Caco-2 (cell line): ENCODE measurements at regions not wholly inside any gene's neighbourhood (a gene's known extent, or its start where the extent isn't known, plus 50 kb on each side); places are given as distances from the start of the nearest gene placed in this dataset.

Source experiments
- BruUV-seq: library from RNA; stranded (reverse); fragments of 400-500 nt; replicated peaks from 2 replicates; lab custom pipeline; 2021; lab: Mats Ljungman, UMichigan
- CTCF ChIA-PET: fragments of 300-600 bp; sonication (Branson Sonifier 250); formaldehyde crosslinking; loops from one replicate; lab custom pipeline; 2022; ENCODE audit warnings: antibody characterized with exemption; lab: Charles Lee
- POLR2A ChIA-PET: fragments of 300-600 bp; sonication (Branson Sonifier 250); formaldehyde crosslinking; loops from one replicate; lab custom pipeline; 2022; ENCODE audit warnings: antibody characterized with exemption; lab: Charles Lee
- DNase-seq, 2 experiments: peaks; one replicate each; pipeline versions ENCODE4 v3.0.0 to v3.0.0-alpha.2; 2020 to 2022
- H3K27me3 ChIP-seq: replicated peaks from 2 replicates; pipeline ENCODE4 v1.6.0; 2011; ENCODE audit warnings: low read length; ENCODE audit not compliant: control insufficient read depth, insufficient read depth
- H3K36me3 ChIP-seq: 2 replicates; pipeline ENCODE4 v1.5.1; 2011; ENCODE audit warnings: low read length; ENCODE audit not compliant: control insufficient read depth, insufficient read depth
- H3K4me1 ChIP-seq: fragments of 250-450 bp; sonication (Bioruptor Pico); 2 replicates; pipeline ENCODE4 v1.5.1; 2020; ENCODE audit warnings: mild to moderate bottlenecking
- H3K4me3 ChIP-seq: 2 replicates; pipeline ENCODE4 v1.5.1; 2011; ENCODE audit warnings: low read depth, mild to moderate bottlenecking, control low read depth, low read length
- H3K9me3 ChIP-seq: fragments of 250-450 bp; sonication (Bioruptor Pico); 2 replicates; pipeline ENCODE4 v1.5.1; 2020; ENCODE audit warnings: mild to moderate bottlenecking, moderate library complexity
- H3K27ac Mint-ChIP-seq: one replicate; pipeline ENCODE4 v1.8.0; 2022; ENCODE audit warnings: mixed read lengths; ENCODE audit not compliant: unreplicated experiment
- H3K27me3 Mint-ChIP-seq: one replicate; pipeline ENCODE4 v1.8.0; 2022; ENCODE audit warnings: mixed read lengths; ENCODE audit not compliant: insufficient read depth, unreplicated experiment
- H3K36me3 Mint-ChIP-seq: one replicate; pipeline ENCODE4 v1.8.0; 2022; ENCODE audit warnings: mild to moderate bottlenecking, mixed read lengths; ENCODE audit not compliant: insufficient read depth, unreplicated experiment
- H3K4me1 Mint-ChIP-seq: one replicate; pipeline ENCODE4 v1.8.0; 2022; ENCODE audit warnings: low read depth, mixed read lengths; ENCODE audit not compliant: unreplicated experiment
- H3K4me3 Mint-ChIP-seq: one replicate; pipeline ENCODE4 v1.8.0; 2022; ENCODE audit warnings: mild to moderate bottlenecking, moderate library complexity, mixed read lengths; ENCODE audit not compliant: unreplicated experiment
- H3K9me3 Mint-ChIP-seq: one replicate; pipeline ENCODE4 v1.8.0; 2022; ENCODE audit warnings: mixed read lengths; ENCODE audit not compliant: unreplicated experiment
- intact Hi-C: fragments of 100-400 bp; cut with micrococcal nuclease; formaldehyde crosslinking; loops from one replicate; pipeline ENCODE4 v1.10.0; 2022; ENCODE audit not compliant: unreplicated experiment
- TF ChIP-seq, protein P1 (sequence below), 2 experiments: fragments of 200-600 bp in 1 of 2; IDR thresholded peaks; 1 replicate in 1 of 2; 2 replicates in 1 of 2; pipeline versions ENCODE4 v1.5.1 to v1.8.0; 2011 to 2022; ENCODE audit warnings: antibody characterized with exemption in 1 of 2, control low read depth in 1 of 2, inconsistent platforms in 1 of 2, low read depth in 1 of 2, low read length in 1 of 2, mild to moderate bottlenecking in 1 of 2, moderate library complexity in 1 of 2; ENCODE audit not compliant: insufficient read depth in 1 of 2, severe bottlenecking in 1 of 2, unreplicated experiment in 1 of 2

DNA sequence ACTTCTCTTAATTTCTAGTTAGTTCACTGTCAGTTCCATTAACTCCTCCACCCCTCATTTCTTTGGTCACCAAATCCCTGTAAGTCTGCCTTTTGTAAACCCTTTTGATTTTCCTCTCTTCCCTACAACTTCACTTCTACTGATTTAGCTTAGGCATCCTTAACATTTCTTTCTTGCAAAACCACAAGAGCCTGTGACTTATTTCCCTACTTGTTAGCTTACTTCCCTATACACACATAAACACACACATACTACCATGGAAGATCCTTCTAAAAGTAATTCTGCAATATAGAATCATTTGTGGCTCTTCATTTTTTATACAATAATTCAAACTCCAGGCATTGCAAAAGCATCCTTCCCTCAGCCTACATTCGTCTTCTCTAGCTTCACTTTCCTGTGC lies 494.3 kb upstream of the USP15 start:
- Mint-ChIP-seq H3K9me3 (no peaks in the 10 kb centered on the region), H3K27ac (no peak overlapping the region), H3K27me3 (peaks cover 4% of the 10 kb centered on the region), H3K36me3 (no peaks in the 10 kb centered on the region), H3K4me1 (no peaks in the 10 kb centered on the region), H3K4me3 (no peak overlapping the region)
- intact Hi-C loops, result no loop called here
- no peak for DNase-seq
- TF ChIP-seq, protein P1, sequence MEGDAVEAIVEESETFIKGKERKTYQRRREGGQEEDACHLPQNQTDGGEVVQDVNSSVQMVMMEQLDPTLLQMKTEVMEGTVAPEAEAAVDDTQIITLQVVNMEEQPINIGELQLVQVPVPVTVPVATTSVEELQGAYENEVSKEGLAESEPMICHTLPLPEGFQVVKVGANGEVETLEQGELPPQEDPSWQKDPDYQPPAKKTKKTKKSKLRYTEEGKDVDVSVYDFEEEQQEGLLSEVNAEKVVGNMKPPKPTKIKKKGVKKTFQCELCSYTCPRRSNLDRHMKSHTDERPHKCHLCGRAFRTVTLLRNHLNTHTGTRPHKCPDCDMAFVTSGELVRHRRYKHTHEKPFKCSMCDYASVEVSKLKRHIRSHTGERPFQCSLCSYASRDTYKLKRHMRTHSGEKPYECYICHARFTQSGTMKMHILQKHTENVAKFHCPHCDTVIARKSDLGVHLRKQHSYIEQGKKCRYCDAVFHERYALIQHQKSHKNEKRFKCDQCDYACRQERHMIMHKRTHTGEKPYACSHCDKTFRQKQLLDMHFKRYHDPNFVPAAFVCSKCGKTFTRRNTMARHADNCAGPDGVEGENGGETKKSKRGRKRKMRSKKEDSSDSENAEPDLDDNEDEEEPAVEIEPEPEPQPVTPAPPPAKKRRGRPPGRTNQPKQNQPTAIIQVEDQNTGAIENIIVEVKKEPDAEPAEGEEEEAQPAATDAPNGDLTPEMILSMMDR (IDR thresholded peaks at IDR 0.05; ENCODE audit: insufficient read depth in 1 of 2, low read depth in 1 of 2, low read length in 1 of 2, severe bottlenecking in 1 of 2, unreplicated experiment in 1 of 2), result no peak
- CTCF ChIA-PET, result interaction anchor here (1.3 kb wide), 1 partner anchor 115 kb away, joined by 3 read pairs; no protein-coding TSS in a partner anchor
- Histone ChIP-seq H3K27me3 (no peaks in the 10 kb centered on the region), H3K36me3 (no peaks in the 10 kb centered on the region), H3K4me1 (no peaks in the 10 kb centered on the region), H3K4me3 (no peak overlapping the region), H3K9me3 (no peaks in the 10 kb centered on the region)
- POLR2A ChIA-PET, result no interaction called here
- no TSS peak for BruUV-seq

DNA sequence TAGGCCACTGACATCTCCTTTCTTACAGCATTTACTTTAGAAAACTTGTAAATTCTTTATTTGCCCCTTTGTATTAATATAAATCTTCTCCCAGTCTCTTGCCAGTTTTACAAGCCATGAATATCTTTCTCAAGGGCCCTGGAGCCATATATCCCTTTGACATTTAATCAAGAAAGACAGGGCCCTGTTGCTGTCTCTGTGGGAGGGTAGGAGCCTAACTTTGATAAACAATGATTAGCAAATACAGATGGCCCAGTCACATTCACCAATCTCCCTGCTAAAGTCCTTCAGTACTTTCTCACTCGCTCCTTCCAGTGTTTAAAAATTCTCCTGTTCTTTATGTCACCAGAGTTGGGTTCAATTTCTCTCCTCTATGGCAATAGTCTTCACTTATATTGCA lies 479.8 kb upstream of the USP15 start:
- no peak overlapping the region for H3K4me3 Mint-ChIP-seq
- ChIA-PET CTCF (no interaction called here), POLR2A (no interaction called here)
- Histone ChIP-seq H3K36me3 (no peaks in the 10 kb centered on the region), H3K4me3 (no peak overlapping the region), H3K9me3 (no peaks in the 10 kb centered on the region), H3K4me1 (no peaks in the 10 kb centered on the region; the same call in 1 of the 2 replicates), H3K27me3 (no peaks in the 10 kb centered on the region)
- no peak overlapping the region for H3K27ac Mint-ChIP-seq
- intact Hi-C loops, result no loop called here
- TF ChIP-seq, protein P1 (IDR thresholded peaks at IDR 0.05; ENCODE audit: insufficient read depth in 1 of 2, low read depth in 1 of 2, low read length in 1 of 2, severe bottlenecking in 1 of 2, unreplicated experiment in 1 of 2), result no peak
- H3K9me3 Mint-ChIP-seq, result no peaks in the 10 kb centered on the region
- BruUV-seq, result no TSS peak
- no peaks in the 10 kb centered on the region for H3K27me3 Mint-ChIP-seq
- DNase-seq, result no peak
- H3K4me1 Mint-ChIP-seq, result peaks cover 10% of the 10 kb centered on the region
- no peaks in the 10 kb centered on the region for H3K36me3 Mint-ChIP-seq

DNA sequence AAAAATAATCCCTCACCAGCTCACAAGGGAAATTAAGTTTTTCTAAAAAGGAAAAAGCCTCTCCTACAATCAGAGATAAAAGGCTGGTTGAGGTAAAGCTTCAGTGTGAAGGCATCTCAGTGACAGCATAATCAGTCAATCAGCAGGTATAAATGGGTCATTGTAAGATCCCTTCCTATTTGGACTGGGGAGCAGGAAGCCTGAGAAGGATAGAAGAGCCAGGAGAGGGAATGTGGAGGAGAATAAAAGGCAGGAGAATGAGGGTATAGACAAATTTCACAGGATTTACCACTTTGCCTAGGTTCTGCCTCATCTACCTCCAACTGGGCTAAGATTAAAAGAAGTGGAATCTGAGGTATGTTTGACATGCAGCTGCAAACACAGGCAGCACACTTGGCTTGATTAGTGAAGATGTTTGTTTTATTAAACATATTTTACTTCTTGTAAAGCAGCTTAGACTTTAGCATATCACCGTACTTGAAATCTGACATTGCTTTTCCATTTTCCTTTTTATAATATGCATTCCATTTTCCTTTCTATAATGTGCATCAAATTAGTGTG lies 479.1 kb upstream of the USP15 start:
- Mint-ChIP-seq H3K9me3 (no peaks in the 10 kb centered on the region), H3K27ac (no peak overlapping the region), H3K4me1 (peaks cover 10% of the 10 kb centered on the region), H3K4me3 (no peak overlapping the region), H3K27me3 (no peaks in the 10 kb centered on the region), H3K36me3 (no peaks in the 10 kb centered on the region)
- no peaks in the 10 kb centered on the region for H3K9me3 ChIP-seq
- ChIA-PET CTCF (no interaction called here), POLR2A (no interaction called here)
- no peak for DNase-seq
- intact Hi-C loops, result no loop called here
- H3K4me1 ChIP-seq, result no peaks in the 10 kb centered on the region; the same call in 1 of the 2 replicates
- no peak overlapping the region for H3K4me3 ChIP-seq
- H3K36me3 ChIP-seq, result no peaks in the 10 kb centered on the region
- TF ChIP-seq, protein P1 (IDR thresholded peaks at IDR 0.05; ENCODE audit: insufficient read depth in 1 of 2, low read depth in 1 of 2, low read length in 1 of 2, severe bottlenecking in 1 of 2, unreplicated experiment in 1 of 2), result no peak
- no TSS peak for BruUV-seq
- H3K27me3 ChIP-seq, result no peaks in the 10 kb centered on the region
